RWPE2 (cell line): ENCODE measurements at regions not wholly inside any gene's neighbourhood (a gene's known extent, or its start where the extent isn't known, plus 50 kb on each side); places are given as distances from the start of the nearest gene placed in this dataset.

ENCODE experiments used
- ATAC-seq: fragments of 200-7000 bp; cut with Tn5 transposase; 3 replicates; pipeline ENCODE4 v1.9.1; 2021; ENCODE audit warnings: low read depth
- DNase-seq: peaks from one replicate; pipeline ENCODE4 v3.0.0-alpha.2; 2020; ENCODE audit warnings: low spot score
- H3K27ac ChIP-seq: fragments of 450-650 bp; 2 replicates; pipeline ENCODE4 v1.5.1; 2017; ENCODE audit warnings: mild to moderate bottlenecking; ENCODE audit not compliant: poor library complexity, severe bottlenecking
- H3K27me3 ChIP-seq: fragments of 250-450 bp; sonication (Bioruptor Pico); 2 replicates; pipeline ENCODE4 v1.5.1; 2021; ENCODE audit warnings: mild to moderate bottlenecking, moderate library complexity; ENCODE audit not compliant: insufficient read depth, poor library complexity, severe bottlenecking
- H3K36me3 ChIP-seq: fragments of 250-450 bp; sonication (Bioruptor Pico); 2 replicates; pipeline ENCODE4 v1.5.1; 2020; ENCODE audit warnings: low read depth, mild to moderate bottlenecking, moderate library complexity
- H3K4me1 ChIP-seq: fragments of 250-450 bp; sonication (Bioruptor Pico); 2 replicates; pipeline ENCODE4 v1.5.1; 2021; ENCODE audit warnings: mild to moderate bottlenecking, moderate library complexity; ENCODE audit not compliant: insufficient read depth, poor library complexity, severe bottlenecking
- H3K4me3 ChIP-seq: fragments of 250-450 bp; sonication (Bioruptor Pico); 2 replicates; pipeline ENCODE4 v1.5.1; 2021; ENCODE audit warnings: mild to moderate bottlenecking, moderate library complexity; ENCODE audit not compliant: severe bottlenecking
- H3K9me3 ChIP-seq: fragments of 250-450 bp; sonication (Bioruptor Pico); 2 replicates; pipeline ENCODE4 v1.5.1; 2021; ENCODE audit warnings: mild to moderate bottlenecking, moderate library complexity; ENCODE audit not compliant: severe bottlenecking
- CTCF ChIP-seq: fragments of 450-650 bp; IDR thresholded peaks from one replicate; pipeline ENCODE4 v1.5.1; 2017; ENCODE audit warnings: mild to moderate bottlenecking, moderate library complexity; ENCODE audit not compliant: poor library complexity, severe bottlenecking

GRCh38 chr10:124265776-124266467 lies 152.8 kb downstream of the OAT start:
- no peaks in the 10 kb centered on the region for H3K27me3 ChIP-seq
- no peak for TF ChIP-seq CTCF
- DNase-seq (peak; percentile 33), ATAC-seq (no peak)
- no peaks in the 10 kb centered on the region for H3K9me3 ChIP-seq
- H3K36me3 ChIP-seq, result no peaks in the 10 kb centered on the region
- H3K4me3 ChIP-seq, result no peak overlapping the region
- H3K27ac ChIP-seq, result no peak overlapping the region
- H3K4me1 ChIP-seq, result no peaks in the 10 kb centered on the region

DNA sequence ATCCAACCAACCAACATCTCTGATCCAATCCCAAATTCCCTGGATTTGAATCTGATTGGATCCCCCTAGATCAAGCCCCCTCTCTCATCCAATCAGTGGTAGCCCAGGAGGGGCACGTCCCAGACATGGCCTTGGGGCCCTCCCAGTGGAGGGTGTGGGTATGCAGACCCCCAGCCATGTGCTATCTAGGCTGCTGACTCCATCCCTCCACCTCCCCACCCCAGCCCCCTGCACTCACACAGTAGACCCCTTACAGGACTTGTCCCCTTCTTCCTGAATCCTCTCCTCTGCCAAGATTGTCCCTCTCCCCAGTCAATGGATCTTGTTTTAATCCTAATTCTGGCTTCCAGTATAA lies 153.4 kb downstream of the OAT start:
- Histone ChIP-seq H3K4me3 (no peak overlapping the region), H3K27ac (no peak overlapping the region), H3K9me3 (no peaks in the 10 kb centered on the region), H3K36me3 (no peaks in the 10 kb centered on the region), H3K4me1 (no peaks in the 10 kb centered on the region), H3K27me3 (no peaks in the 10 kb centered on the region)
- DNase-seq (peak; percentile 38), ATAC-seq (no peak)
- TF ChIP-seq CTCF, result no peak

DNA sequence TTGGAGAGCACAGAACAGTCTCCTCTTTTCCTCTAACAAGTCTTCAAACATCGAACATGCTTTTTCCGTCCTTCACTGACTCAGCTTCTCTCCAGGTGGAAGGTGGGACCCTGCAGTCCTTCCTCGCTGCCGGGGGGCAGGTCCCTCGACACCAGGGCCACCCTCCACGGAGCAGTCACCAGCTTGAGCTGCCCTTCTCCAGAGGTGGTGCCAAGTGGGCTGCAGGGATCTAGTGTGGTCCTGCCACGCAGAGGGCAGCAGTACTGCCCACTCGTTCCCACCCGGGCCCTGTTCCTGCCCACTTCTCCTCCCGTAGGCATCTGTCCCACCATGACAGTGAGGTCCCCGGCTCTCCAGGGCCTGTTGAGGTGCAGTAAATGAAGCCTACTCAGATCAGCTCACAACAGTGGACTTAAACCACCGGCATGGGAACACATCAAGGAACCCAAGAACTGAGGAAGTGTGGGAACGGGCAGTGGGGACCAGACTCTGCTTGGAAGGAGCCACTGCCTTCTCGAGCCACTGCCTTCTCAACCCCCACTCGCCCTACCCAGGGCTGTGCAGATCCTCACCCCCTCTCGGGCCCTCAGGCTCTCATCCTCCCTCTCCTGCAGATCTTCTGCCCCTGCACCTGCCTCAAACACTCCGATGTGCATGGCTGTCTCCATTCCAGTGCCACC lies 153.9 kb downstream of the OAT start:
- no peak for ATAC-seq
- TF ChIP-seq CTCF, result no peak
- peak; percentile 49 for DNase-seq
- no peak overlapping the region for H3K27ac ChIP-seq
- H3K4me1 ChIP-seq, result no peaks in the 10 kb centered on the region
- no peaks in the 10 kb centered on the region for H3K9me3 ChIP-seq
- no peaks in the 10 kb centered on the region for H3K27me3 ChIP-seq
- no peak overlapping the region for H3K4me3 ChIP-seq
- no peaks in the 10 kb centered on the region for H3K36me3 ChIP-seq

GRCh38 chr10:124264271-124264670 lies 154.5 kb downstream of the OAT start:
- peak; percentile 10 for DNase-seq
- H3K36me3 ChIP-seq, result no peaks in the 10 kb centered on the region
- no peaks in the 10 kb centered on the region for H3K27me3 ChIP-seq
- ATAC-seq, result no peak
- no peaks in the 10 kb centered on the region for H3K9me3 ChIP-seq
- no peak for TF ChIP-seq CTCF
- H3K4me1 ChIP-seq, result no peaks in the 10 kb centered on the region
- no peak overlapping the region for H3K27ac ChIP-seq
- no peak overlapping the region for H3K4me3 ChIP-seq

DNA sequence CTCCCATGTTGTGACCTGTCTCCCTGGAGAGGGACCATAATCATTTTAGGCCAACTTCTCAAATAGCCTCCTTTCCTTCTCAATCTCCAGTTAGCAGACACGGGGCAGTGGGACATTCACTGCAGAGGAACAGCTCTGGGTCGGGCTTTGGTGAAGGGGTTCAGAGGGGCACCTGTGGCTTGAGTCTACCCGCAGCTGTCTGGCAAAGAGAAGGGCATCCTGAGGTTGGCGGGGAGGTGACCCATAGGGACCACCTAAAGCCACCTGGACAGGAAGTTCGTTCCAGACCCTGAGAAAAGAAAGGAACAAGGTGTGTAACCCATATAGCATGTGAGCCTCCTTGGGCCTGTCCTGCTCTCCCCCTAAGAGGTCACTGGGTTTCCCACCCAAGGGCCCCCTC lies 155.0 kb downstream of the OAT start:
- H3K9me3 ChIP-seq, result no peaks in the 10 kb centered on the region
- no peaks in the 10 kb centered on the region for H3K4me1 ChIP-seq
- no peak for ATAC-seq
- no peak for TF ChIP-seq CTCF
- no peak overlapping the region for H3K4me3 ChIP-seq
- DNase-seq, result peak; percentile 38
- H3K27me3 ChIP-seq, result no peaks in the 10 kb centered on the region
- H3K36me3 ChIP-seq, result no peaks in the 10 kb centered on the region
- no peak overlapping the region for H3K27ac ChIP-seq
